Thyroid gland (tissue), 4 donors: ENCODE measurements at regions not wholly inside any gene's neighbourhood (a gene's known extent, or its start where the extent isn't known, plus 50 kb on each side); places are given as distances from the start of the nearest gene placed in this dataset.

Experiments
- POLR2A ChIP-seq, 2 donors: fragments of 450-650 bp; IDR thresholded peaks; one replicate each; pipeline ENCODE4 v1.6.1; 2017; ENCODE audit warnings: antibody characterized with exemption in 2 of 2, mild to moderate bottlenecking in 2 of 2, moderate library complexity in 1 of 2
- TF ChIP-seq, protein P1 (sequence below), 6 experiments: fragments of 200-600 bp in 3 of 6; fragments of 450-650 bp in 3 of 6; sonication (generic) in 3 of 6; IDR thresholded peaks; one replicate each; pipeline ENCODE4 v1.5.1; 2016 to 2019; ENCODE audit warnings: antibody characterized with exemption in 6 of 6, mild to moderate bottlenecking in 2 of 6, inconsistent platforms in 1 of 6, moderate library complexity in 1 of 6

DNA sequence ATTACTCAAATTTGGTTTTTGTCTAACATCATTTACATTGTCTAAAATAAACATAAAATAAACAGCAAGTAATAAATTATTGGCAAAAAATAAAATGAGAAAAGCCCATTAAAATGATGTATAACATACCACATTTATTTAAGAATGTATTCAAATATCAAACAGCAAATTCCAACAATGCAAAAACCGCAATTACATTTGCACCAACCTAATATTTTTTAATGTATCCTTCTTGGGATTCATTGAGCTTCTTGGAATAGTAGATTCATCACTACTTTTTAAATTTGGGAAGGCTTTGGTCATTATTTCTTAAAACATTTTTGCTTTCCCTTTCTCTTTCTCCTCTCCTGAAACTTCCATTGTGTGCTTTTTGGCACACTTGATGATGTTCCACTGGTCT is 400.2 kb downstream of the MAGEE1 start:
- TF ChIP-seq, protein P1, sequence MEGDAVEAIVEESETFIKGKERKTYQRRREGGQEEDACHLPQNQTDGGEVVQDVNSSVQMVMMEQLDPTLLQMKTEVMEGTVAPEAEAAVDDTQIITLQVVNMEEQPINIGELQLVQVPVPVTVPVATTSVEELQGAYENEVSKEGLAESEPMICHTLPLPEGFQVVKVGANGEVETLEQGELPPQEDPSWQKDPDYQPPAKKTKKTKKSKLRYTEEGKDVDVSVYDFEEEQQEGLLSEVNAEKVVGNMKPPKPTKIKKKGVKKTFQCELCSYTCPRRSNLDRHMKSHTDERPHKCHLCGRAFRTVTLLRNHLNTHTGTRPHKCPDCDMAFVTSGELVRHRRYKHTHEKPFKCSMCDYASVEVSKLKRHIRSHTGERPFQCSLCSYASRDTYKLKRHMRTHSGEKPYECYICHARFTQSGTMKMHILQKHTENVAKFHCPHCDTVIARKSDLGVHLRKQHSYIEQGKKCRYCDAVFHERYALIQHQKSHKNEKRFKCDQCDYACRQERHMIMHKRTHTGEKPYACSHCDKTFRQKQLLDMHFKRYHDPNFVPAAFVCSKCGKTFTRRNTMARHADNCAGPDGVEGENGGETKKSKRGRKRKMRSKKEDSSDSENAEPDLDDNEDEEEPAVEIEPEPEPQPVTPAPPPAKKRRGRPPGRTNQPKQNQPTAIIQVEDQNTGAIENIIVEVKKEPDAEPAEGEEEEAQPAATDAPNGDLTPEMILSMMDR (IDR thresholded peaks at IDR 0.05), result no peak
- TF ChIP-seq POLR2A (IDR thresholded peaks at IDR 0.05), result no peak
